Natural killer cell (primary cell): ENCODE measurements at regions not wholly inside any gene's neighbourhood (a gene's known extent, or its start where the extent isn't known, plus 50 kb on each side); places are given as distances from the start of the nearest gene placed in this dataset.

Experiments
- ATAC-seq, 3 donors: fragments of 150-1000 bp in 2 of 3; fragments of 200-7000 bp in 1 of 3; cut with Tn5 transposase; 1 replicate in 1 of 3; 2 replicates in 2 of 3; pipeline ENCODE4 v1.10.0; 2021; ENCODE audit warnings: mild to moderate bottlenecking in 2 of 3, moderate library complexity in 2 of 3
- DNase-seq, 2 donors: peaks; one replicate each; pipeline versions ENCODE4 v3.0.0 to v3.0.0-alpha.2; 2013 to 2021; ENCODE audit warnings: mixed read lengths in 1 of 2
- H3K27ac ChIP-seq: one replicate; pipeline ENCODE4 v1.5.1; 2013; ENCODE audit warnings: mild to moderate bottlenecking, low read length
- H3K27me3 ChIP-seq: one replicate; pipeline ENCODE4 v1.6.1; 2013; ENCODE audit warnings: low read length; ENCODE audit not compliant: control insufficient read depth, insufficient read depth
- H3K36me3 ChIP-seq: one replicate; pipeline ENCODE4 v1.6.1; 2013; ENCODE audit warnings: low read length; ENCODE audit not compliant: control insufficient read depth, insufficient read depth
- H3K4me1 ChIP-seq: one replicate; pipeline ENCODE4 v1.6.1; 2013; ENCODE audit warnings: low read length; ENCODE audit not compliant: control insufficient read depth, insufficient read depth
- H3K4me3 ChIP-seq: one replicate; pipeline ENCODE4 v1.5.1; 2013; ENCODE audit warnings: low read length
- H3K9me3 ChIP-seq: one replicate; pipeline ENCODE4 v1.6.1; 2013; ENCODE audit warnings: low read length; ENCODE audit not compliant: control insufficient read depth, insufficient read depth
- H3K27ac Mint-ChIP-seq, 2 donors: one replicate each; pipeline ENCODE4 v1.8.0; 2022; ENCODE audit warnings: mild to moderate bottlenecking in 2 of 2, mixed read lengths in 2 of 2, moderate library complexity in 1 of 2
- H3K27me3 Mint-ChIP-seq, 2 donors: one replicate each; pipeline ENCODE4 v1.8.0; 2022; ENCODE audit warnings: low read depth in 2 of 2, mixed read lengths in 2 of 2
- H3K36me3 Mint-ChIP-seq: one replicate; pipeline ENCODE4 v1.8.0; 2022; ENCODE audit warnings: mixed read lengths
- H3K4me1 Mint-ChIP-seq, 2 donors: one replicate each; pipeline ENCODE4 v1.8.0; 2022; ENCODE audit warnings: mixed read lengths in 2 of 2
- H3K4me3 Mint-ChIP-seq: one replicate; pipeline ENCODE4 v1.8.0; 2022; ENCODE audit warnings: mild to moderate bottlenecking, moderate library complexity, mixed read lengths
- H3K9me3 Mint-ChIP-seq, 2 donors: one replicate each; pipeline ENCODE4 v1.8.0; 2022; ENCODE audit warnings: mixed read lengths in 2 of 2
- CTCF ChIP-seq: fragments of 200-600 bp; IDR thresholded peaks from one replicate; pipeline ENCODE4 v1.8.0; 2022; ENCODE audit warnings: antibody characterized with exemption
- WGBS: methylation state at CpG from one replicate; pipeline ENCODE4 v1.1.7; 2013; ENCODE audit warnings: missing lambda C conversion rate; ENCODE audit not compliant: insufficient coverage; 5-methylcytosine and 5-hydroxymethylcytosine counted together
- intact Hi-C: fragments of 100-400 bp; cut with micrococcal nuclease; formaldehyde crosslinking; loops from one replicate; pipeline ENCODE4 v1.14.2; 2022

GRCh38 chr19:5246554-5247155 is 94.0 kb downstream of the PTPRS start:
- ATAC-seq: no peak
- intact Hi-C loops: no loop called here

GRCh38 chr19:5245631-5246553 is 94.7 kb downstream of the PTPRS start:
- H3K4me3 ChIP-seq: no peak overlapping the region
- H3K27me3 ChIP-seq: no peaks in the 10 kb centered on the region
- no peaks in the 10 kb centered on the region for H3K9me3 ChIP-seq
- Mint-ChIP-seq H3K27ac (no peak overlapping the region), H3K4me1 (no peaks in the 10 kb centered on the region), H3K9me3 (no peaks in the 10 kb centered on the region), H3K27me3 (peaks cover 0 to 4% of the 10 kb centered on the region in 2 donors), H3K4me3 (no peak overlapping the region), H3K36me3 (no peaks in the 10 kb centered on the region)
- 91% methylated on average over 38 of the region's 38 CpGs for WGBS
- no peak for TF ChIP-seq CTCF
- DNase-seq: no peak
- no peaks in the 10 kb centered on the region for H3K36me3 ChIP-seq
- H3K4me1 ChIP-seq: no peaks in the 10 kb centered on the region
- ATAC-seq: no peak
- H3K27ac ChIP-seq: no peak overlapping the region
- intact Hi-C loops: no loop called here

More at GRCh38 chr19:5246554-5247155, 94.0 kb downstream of the PTPRS start:
- H3K27ac Mint-ChIP-seq: no peak overlapping the region
- Histone ChIP-seq H3K36me3 (no peaks in the 10 kb centered on the region), H3K27ac (no peak overlapping the region), H3K9me3 (no peaks in the 10 kb centered on the region), H3K4me1 (no peaks in the 10 kb centered on the region), H3K27me3 (no peaks in the 10 kb centered on the region), H3K4me3 (no peak overlapping the region)
- no peaks in the 10 kb centered on the region for H3K36me3 Mint-ChIP-seq
- H3K4me1 Mint-ChIP-seq: no peaks in the 10 kb centered on the region
- H3K9me3 Mint-ChIP-seq: no peaks in the 10 kb centered on the region
- H3K4me3 Mint-ChIP-seq: no peak overlapping the region
- TF ChIP-seq CTCF: no peak
- WGBS: 84% methylated on average over 8 of the region's 10 CpGs
- no peak for DNase-seq
- peaks cover 0 to 4% of the 10 kb centered on the region in 2 donors for H3K27me3 Mint-ChIP-seq

- Mint-ChIP-seq H3K36me3 (no peaks in the 10 kb centered on the region), H3K4me3 (no peak overlapping the region)
Observed at GRCh38 chr19:5244351-5244750, 96.3 kb downstream of the PTPRS start.

More at GRCh38 chr19:5244351-5244750, 96.3 kb downstream of the PTPRS start:
- DNase-seq (no peak), ATAC-seq (no peak)
- TF ChIP-seq CTCF: no peak
- Histone ChIP-seq H3K9me3 (no peaks in the 10 kb centered on the region), H3K27me3 (no peaks in the 10 kb centered on the region), H3K4me1 (no peaks in the 10 kb centered on the region), H3K27ac (no peak overlapping the region), H3K4me3 (no peak overlapping the region), H3K36me3 (no peaks in the 10 kb centered on the region)
- H3K27ac Mint-ChIP-seq: no peak overlapping the region
- no peaks in the 10 kb centered on the region for H3K4me1 Mint-ChIP-seq
- WGBS: 90% methylated on average over 11 of the region's 11 CpGs
- peaks cover 0 to 6% of the 10 kb centered on the region in 2 donors for H3K27me3 Mint-ChIP-seq
- no peaks in the 10 kb centered on the region for H3K9me3 Mint-ChIP-seq
- intact Hi-C loops: no loop called here
